Spleen (tissue), 11 donors: ENCODE measurements at regions not wholly inside any gene's neighbourhood (a gene's known extent, or its start where the extent isn't known, plus 50 kb on each side); places are given as distances from the start of the nearest gene placed in this dataset.
"Not testable (repeated sequence)": the region's sequence is repeated elsewhere in the genome, so short reads cannot be mapped to it uniquely, and the experiment has no call there.

Experiments
- DNase-seq: peaks from one replicate; pipeline ENCODE4 v3.0.0-alpha.2; 2020
- H3K27ac ChIP-seq, 8 donors: fragments of 200-600 bp; sonication (generic) in 7 of 8; 1 replicate in 4 of 8; 2 replicates in 4 of 8; pipeline versions ENCODE4 v1.5.0 to v1.8.0; 2016 to 2021; ENCODE audit warnings: inconsistent platforms in 4 of 8, mild to moderate bottlenecking in 4 of 8, moderate library complexity in 1 of 8
- H3K27me3 ChIP-seq, 7 donors: fragments of 200-600 bp; sonication (generic) in 6 of 7; replicated peaks in 1 of 7; 1 replicate in 4 of 7; 2 replicates in 3 of 7; pipeline versions ENCODE4 v1.5.0 to v1.8.0; 2016 to 2021; ENCODE audit warnings: inconsistent platforms in 3 of 7, mild to moderate bottlenecking in 1 of 7
- H3K36me3 ChIP-seq, 6 donors: fragments of 200-600 bp; sonication (generic) in 5 of 6; 1 replicate in 4 of 6; 2 replicates in 2 of 6; pipeline versions ENCODE4 v1.5.0 to v1.8.0; 2016 to 2021; ENCODE audit warnings: inconsistent platforms in 2 of 6
- H3K4me1 ChIP-seq, 6 donors: fragments of 200-600 bp; sonication (generic) in 5 of 6; 1 replicate in 3 of 6; 2 replicates in 3 of 6; pipeline versions ENCODE4 v1.5.0 to v1.8.0; 2016 to 2021; ENCODE audit warnings: inconsistent platforms in 3 of 6
- H3K4me3 ChIP-seq, 8 donors: fragments of 200-600 bp; sonication (generic) in 7 of 8; 1 replicate in 4 of 8; 2 replicates in 4 of 8; pipeline versions ENCODE4 v1.5.0 to v1.8.0; 2016 to 2021; ENCODE audit warnings: inconsistent platforms in 4 of 8, mild to moderate bottlenecking in 4 of 8, moderate library complexity in 2 of 8
- H3K9me3 ChIP-seq, 8 donors: fragments of 200-600 bp; sonication (generic) in 7 of 8; 1 replicate in 4 of 8; 2 replicates in 4 of 8; pipeline versions ENCODE4 v1.5.0 to v1.8.0; 2016 to 2021; ENCODE audit warnings: inconsistent platforms in 4 of 8
- CTCF ChIP-seq, 11 experiments: fragments of 200-600 bp in 7 of 11; fragments of 450-650 bp in 4 of 11; sonication (generic) in 4 of 11; IDR thresholded peaks in 8 of 11; conservative IDR thresholded peaks in 3 of 11; 1 replicate in 7 of 11; 2 replicates in 4 of 11; pipeline versions ENCODE4 v1.4.0 to v1.8.0; 2016 to 2021; ENCODE audit warnings: antibody characterized with exemption in 11 of 11, inconsistent platforms in 4 of 11, mild to moderate bottlenecking in 1 of 11
- POLR2A ChIP-seq, 3 donors: fragments of 450-650 bp; IDR thresholded peaks; one replicate each; pipeline ENCODE4 v1.5.1; 2017; ENCODE audit warnings: antibody characterized with exemption in 3 of 3, mild to moderate bottlenecking in 1 of 3
- POLR2AphosphoS5 ChIP-seq, 3 donors: sonication (generic); formaldehyde crosslinking; IDR thresholded peaks; one replicate each; pipeline ENCODE4 v1.5.1; 2017; ENCODE audit warnings: antibody characterized with exemption in 3 of 3
- WGBS, 5 donors: extraction: QIAGEN DNeasy Blood & Tissue Kit in 3 of 5; methylation state at CpG; one replicate each; pipeline versions ENCODE4 v1.1.5 to v1.1.7; 2013 to 2018; 5-methylcytosine and 5-hydroxymethylcytosine counted together
- intact Hi-C: fragments of 100-400 bp; cut with DNase I; formaldehyde crosslinking; loops from one replicate; pipeline ENCODE4 v1.15.0; 2023; ENCODE audit warnings: low total_unique reads
- donor health status: healthy with polysubstance abuse.
- donor health status: DM: no; HTN: no; CAD: no; lungs with moderate emphysema.
- donor health status: DM: no; HTN: no; CAD: no.
- donor health status: Bipolar disorder and iron deficiency.
- donor health status: healthy.
- donor health status: DM: no; HTN: no; CAD: no.
- donor health status: DM: yes; HTN: yes; CAD: no.

- Histone ChIP-seq H3K4me1 (peaks cover 0 to 12% (median 7%) of the 10 kb centered on the region in 6 donors), H3K4me3 (no peak overlapping the region), H3K36me3 (no peaks in the 10 kb centered on the region), H3K27me3 (no peaks in the 10 kb centered on the region), H3K9me3 (no peaks in the 10 kb centered on the region), H3K27ac (no peak overlapping the region)
- no peak for DNase-seq
- 36 to 62% (median 51%) methylated on average over 2 of the region's 2 CpGs for WGBS, 5 donors
- TF ChIP-seq POLR2AphosphoS5 (IDR thresholded peaks at IDR 0.05) (no peak), POLR2A (IDR thresholded peaks at IDR 0.05) (no peak), CTCF (IDR thresholded peaks at IDR 0.05 in 8 of 11, conservative IDR thresholded peaks at IDR 0.05 in 3 of 11) (no peak)
- intact Hi-C loops, result no loop called here
These were observed 256.9 kb downstream of the MDFIC start for GRCh38 chr7:115178835-115179234.

DNA sequence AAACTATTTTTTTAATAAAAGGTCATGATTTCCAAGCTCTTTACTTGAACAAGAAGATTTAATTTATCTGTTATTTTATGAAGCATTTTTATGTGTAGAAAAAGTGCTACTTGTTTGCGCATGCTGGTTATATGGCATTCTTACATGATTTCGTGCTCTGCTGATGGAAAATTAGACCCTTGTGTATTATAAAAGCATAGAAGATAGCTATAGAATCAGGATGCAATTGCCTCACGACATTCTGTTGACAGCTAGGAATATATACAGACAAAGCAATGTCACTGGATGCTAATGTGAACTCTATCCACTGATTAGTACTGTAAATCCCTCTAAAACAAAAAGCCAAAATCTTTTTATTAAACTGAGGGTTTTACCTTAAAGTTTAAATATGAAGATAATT lies 255.9 kb downstream of the MDFIC start:
- no peak for DNase-seq
- Histone ChIP-seq H3K4me3 (no peak overlapping the region), H3K4me1 (peaks cover 0 to 2% (median 0%) of the 10 kb centered on the region in 6 donors), H3K27ac (no peak overlapping the region), H3K9me3 (no peaks in the 10 kb centered on the region), H3K36me3 (no peaks in the 10 kb centered on the region), H3K27me3 (no peaks in the 10 kb centered on the region)
- TF ChIP-seq CTCF (IDR thresholded peaks at IDR 0.05 in 8 of 11, conservative IDR thresholded peaks at IDR 0.05 in 3 of 11) (no peak), POLR2AphosphoS5 (IDR thresholded peaks at IDR 0.05) (no peak), POLR2A (IDR thresholded peaks at IDR 0.05) (no peak)
- 79 to 88% (median 82%) methylated on average over 3 of the region's 3 CpGs for WGBS, 5 donors
- intact Hi-C loops, result no loop called here

- H3K4me1 ChIP-seq, result no peaks in the 10 kb centered on the region
- no peak for DNase-seq
- intact Hi-C loops, result no loop called here
- no peak overlapping the region for H3K4me3 ChIP-seq
- 40 to 70% (median 60%) methylated on average over 1 of the region's 1 CpG for WGBS, 5 donors
- TF ChIP-seq POLR2A (IDR thresholded peaks at IDR 0.05) (no peak), POLR2AphosphoS5 (IDR thresholded peaks at IDR 0.05) (no peak), CTCF (IDR thresholded peaks at IDR 0.05 in 8 of 11, conservative IDR thresholded peaks at IDR 0.05 in 3 of 11) (no peak)
- no peaks in the 10 kb centered on the region for H3K36me3 ChIP-seq
- H3K9me3 ChIP-seq, result no peaks in the 10 kb centered on the region
- H3K27me3 ChIP-seq, result no peaks in the 10 kb centered on the region
- H3K27ac ChIP-seq, result no peak overlapping the region
These were observed 255.2 kb downstream of the MDFIC start for GRCh38 chr7:115177103-115177502.

- DNase-seq, H3K36me3 ChIP-seq, H3K27ac ChIP-seq, H3K9me3 ChIP-seq, H3K4me1 ChIP-seq, H3K27me3 ChIP-seq, H3K4me3 ChIP-seq, intact Hi-C loops: not testable (repeated sequence)
- WGBS, 5 donors, result 83 to 95% (median 89%) methylated on average over 4 to 8 of the region's 8 CpGs
These were observed 250.5 kb downstream of the MDFIC start for GRCh38 chr7:115172397-115172796.
